Mesothelial cell of epicardium (in vitro differentiated cells): ENCODE measurements at regions not wholly inside any gene's neighbourhood (a gene's known extent, or its start where the extent isn't known, plus 50 kb on each side); places are given as distances from the start of the nearest gene placed in this dataset.

Source experiments
- DNase-seq, 2 experiments: peaks; one replicate each; pipeline ENCODE4 v3.0.0; 2021; ENCODE audit warnings: low spot score in 2 of 2; ENCODE audit not compliant: unreplicated experiment in 2 of 2
- H3K27ac Mint-ChIP-seq: 2 replicates; pipeline ENCODE4 v1.8.0; 2021; ENCODE audit warnings: mixed read lengths
- H3K27me3 Mint-ChIP-seq: 2 replicates; pipeline ENCODE4 v1.8.0; 2021; ENCODE audit warnings: low read depth, mixed read lengths
- H3K36me3 Mint-ChIP-seq: 2 replicates; pipeline ENCODE4 v1.8.0; 2021; ENCODE audit warnings: mixed read lengths
- H3K4me1 Mint-ChIP-seq: 2 replicates; pipeline ENCODE4 v1.8.0; 2021; ENCODE audit warnings: mixed read lengths
- H3K4me3 Mint-ChIP-seq: 2 replicates; pipeline ENCODE4 v1.8.0; 2021; ENCODE audit warnings: mild to moderate bottlenecking, moderate library complexity, mixed read lengths
- H3K9me3 Mint-ChIP-seq: 2 replicates; pipeline ENCODE4 v1.8.0; 2021; ENCODE audit warnings: mixed read lengths
- CTCF ChIP-seq: fragments of 200-600 bp; sonication (generic); IDR thresholded peaks from one replicate; pipeline ENCODE4 v1.5.0; 2021; ENCODE audit warnings: antibody characterized with exemption; ENCODE audit not compliant: unreplicated experiment

- DNase-seq = no peak
- no peak for TF ChIP-seq CTCF
- Mint-ChIP-seq H3K36me3 (no peaks in the 10 kb centered on the region), H3K9me3 (no peaks in the 10 kb centered on the region), H3K27ac (no peak overlapping the region), H3K4me1 (peaks cover 23% of the 10 kb centered on the region), H3K4me3 (no peak overlapping the region), H3K27me3 (no peaks in the 10 kb centered on the region)
Measured at GRCh38 chr7:91323626-91324158, 59.5 kb downstream of the FZD1 start.

GRCh38 chr7:91324663-91325062, 60.4 kb downstream of the FZD1 start:
- Mint-ChIP-seq H3K9me3 (no peaks in the 10 kb centered on the region), H3K4me3 (no peak overlapping the region), H3K4me1 (peaks cover 24% of the 10 kb centered on the region), H3K27me3 (no peaks in the 10 kb centered on the region), H3K27ac (no peak overlapping the region), H3K36me3 (no peaks in the 10 kb centered on the region)
- no peak for TF ChIP-seq CTCF
- DNase-seq = no peak

- Mint-ChIP-seq H3K9me3 (no peaks in the 10 kb centered on the region), H3K4me3 (no peak overlapping the region), H3K27me3 (peaks cover 3% of the 10 kb centered on the region), H3K36me3 (no peaks in the 10 kb centered on the region), H3K27ac (no peak overlapping the region), H3K4me1 (peaks cover 33% of the 10 kb centered on the region)
- DNase-seq = no peak
- no peak for TF ChIP-seq CTCF
Measured at GRCh38 chr7:91325726-91326125, 61.5 kb downstream of the FZD1 start.

GRCh38 chr7:91326516-91327199, 62.4 kb downstream of the FZD1 start:
- Mint-ChIP-seq H3K4me1 (peaks cover 34% of the 10 kb centered on the region), H3K4me3 (no peak overlapping the region), H3K36me3 (no peaks in the 10 kb centered on the region), H3K27me3 (peaks cover 3% of the 10 kb centered on the region), H3K27ac (no peak overlapping the region), H3K9me3 (no peaks in the 10 kb centered on the region)
- no peak for TF ChIP-seq CTCF
- no peak for DNase-seq

GRCh38 chr7:91327346-91327745, 63.1 kb downstream of the FZD1 start:
- no peak for TF ChIP-seq CTCF
- H3K27me3 Mint-ChIP-seq = peaks cover 3% of the 10 kb centered on the region
- no peaks in the 10 kb centered on the region for H3K36me3 Mint-ChIP-seq

GRCh38 chr7:91329571-91329970, 65.3 kb downstream of the FZD1 start:
- TF ChIP-seq CTCF = no peak
- H3K4me3 Mint-ChIP-seq = no peak overlapping the region
- H3K36me3 Mint-ChIP-seq = no peaks in the 10 kb centered on the region
- H3K9me3 Mint-ChIP-seq = no peaks in the 10 kb centered on the region
- peaks cover 5% of the 10 kb centered on the region for H3K27me3 Mint-ChIP-seq
- H3K27ac Mint-ChIP-seq = peak overlapping the region; percentile 6
- DNase-seq = no peak
- H3K4me1 Mint-ChIP-seq = peaks cover 26% of the 10 kb centered on the region

More at GRCh38 chr7:91327346-91327745, 63.1 kb downstream of the FZD1 start:
- Mint-ChIP-seq H3K4me1 (peaks cover 30% of the 10 kb centered on the region), H3K4me3 (no peak overlapping the region), H3K9me3 (no peaks in the 10 kb centered on the region), H3K27ac (no peak overlapping the region)
- DNase-seq = no peak
